NCI-H345 treated with DMSO at 0.1 percent for 48 hours (cell line): ENCODE measurements at regions not wholly inside any gene's neighbourhood (a gene's known extent, or its start where the extent isn't known, plus 50 kb on each side); places are given as distances from the start of the nearest gene placed in this dataset.

Experiments
- DNase-seq: peaks from one replicate; lab custom pipeline; 2025; ENCODE audit not compliant: unreplicated experiment; lab: John Stamatoyannopoulos, UW

GRCh38 chr19:31164791-31165251, 184.4 kb downstream of the TSHZ3 start:
- no peak for DNase-seq

- no peak for DNase-seq
These were observed 188.8 kb downstream of the TSHZ3 start for GRCh38 chr19:31160336-31160926.

DNA sequence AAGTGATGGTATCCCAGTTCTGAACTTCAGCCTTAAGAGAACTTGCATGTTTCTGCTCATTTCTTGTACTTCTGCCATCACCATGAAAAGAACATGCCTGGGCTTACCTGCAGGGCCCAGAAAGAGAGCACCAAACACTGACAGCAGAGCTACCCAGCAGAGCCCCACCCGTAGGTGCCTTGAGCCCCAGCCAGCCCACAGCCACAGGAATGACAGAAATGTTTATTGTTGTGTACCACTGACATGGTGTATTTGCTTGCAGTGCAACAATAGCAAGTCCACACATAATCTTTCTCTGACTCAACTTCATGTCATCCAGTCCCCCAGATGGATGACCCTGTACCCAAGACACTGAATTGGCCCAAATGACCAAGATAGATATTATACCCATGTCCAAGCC, 195.2 kb downstream of the TSHZ3 start:
- DNase-seq: no peak

GRCh38 chr19:31152906-31153305, 196.3 kb downstream of the TSHZ3 start:
- DNase-seq: no peak

- DNase-seq: no peak
These were observed 199.7 kb downstream of the TSHZ3 start for GRCh38 chr19:31149441-31149941.

- no peak for DNase-seq
These were observed 200.6 kb downstream of the TSHZ3 start for GRCh38 chr19:31148671-31149070.

DNA sequence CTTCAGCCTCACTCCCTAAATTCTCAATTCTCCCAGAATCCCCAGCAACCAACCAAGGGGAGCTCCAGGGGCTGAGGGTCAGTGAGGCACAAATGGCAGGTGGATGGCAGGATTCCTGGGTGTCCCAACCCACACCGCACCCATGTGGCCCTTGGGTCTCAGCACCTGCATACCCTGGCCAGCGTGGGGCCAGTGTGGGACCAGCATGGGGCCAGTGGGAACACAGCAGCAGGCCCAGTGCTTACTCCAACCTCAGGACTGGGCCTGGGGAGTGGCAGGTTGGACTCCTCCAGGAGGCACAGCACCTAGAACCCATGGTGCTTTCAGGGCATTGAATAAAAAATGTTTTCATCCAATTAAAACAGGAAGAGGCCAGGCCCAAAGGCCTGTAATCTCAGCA, 202.0 kb downstream of the TSHZ3 start:
- no peak for DNase-seq

GRCh38 chr19:31146546-31147183, 202.6 kb downstream of the TSHZ3 start:
- no peak for DNase-seq

DNA sequence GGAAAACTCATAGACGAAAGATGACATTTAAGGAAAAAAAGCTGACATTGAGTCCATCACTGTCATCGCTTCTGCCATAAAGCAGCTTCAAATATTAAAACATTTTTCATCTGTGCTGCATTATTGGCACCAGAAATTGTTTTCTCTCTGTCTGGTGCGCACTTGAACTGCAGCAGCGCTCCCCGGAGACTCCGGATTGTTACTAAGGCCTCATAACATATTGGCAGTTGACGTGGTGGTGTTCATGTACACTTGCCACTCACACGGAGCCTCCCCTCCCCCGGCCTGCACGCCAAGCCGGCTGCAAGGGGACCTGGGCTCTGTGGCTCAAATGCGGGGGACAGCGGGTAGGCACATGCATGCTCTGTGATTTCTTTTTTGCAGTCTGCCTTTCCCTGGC, 203.2 kb downstream of the TSHZ3 start:
- DNase-seq: no peak

GRCh38 chr19:31145007-31145406, 204.2 kb downstream of the TSHZ3 start:
- no peak for DNase-seq

GRCh38 chr19:31144075-31144870, 205.0 kb downstream of the TSHZ3 start:
- DNase-seq: no peak

DNA sequence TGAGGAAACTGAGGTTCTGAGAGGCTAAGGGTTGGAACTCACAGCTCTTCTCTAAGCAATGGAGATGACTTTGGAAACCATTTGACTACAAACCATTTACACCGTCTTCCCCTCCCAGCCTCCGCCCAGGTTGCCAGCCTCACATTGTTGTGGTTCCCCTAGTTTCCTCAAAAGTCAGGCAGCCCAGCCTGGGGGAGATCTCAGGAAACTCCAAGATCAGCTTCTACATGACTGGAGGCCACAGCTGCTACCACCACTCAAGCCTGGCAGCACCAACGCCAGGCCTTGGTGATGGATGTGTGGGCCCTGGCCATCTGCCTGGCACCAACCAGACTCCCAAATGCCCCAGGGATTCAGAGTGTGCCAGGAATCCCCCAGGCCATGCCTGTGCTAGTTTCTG, 207.9 kb downstream of the TSHZ3 start:
- DNase-seq: no peak

- no peak for DNase-seq
These were observed 208.5 kb downstream of the TSHZ3 start for GRCh38 chr19:31140717-31141116.

- no peak for DNase-seq
These were observed 209.2 kb downstream of the TSHZ3 start for GRCh38 chr19:31139871-31140505.

GRCh38 chr19:31138077-31138476, 211.2 kb downstream of the TSHZ3 start:
- no peak for DNase-seq

DNA sequence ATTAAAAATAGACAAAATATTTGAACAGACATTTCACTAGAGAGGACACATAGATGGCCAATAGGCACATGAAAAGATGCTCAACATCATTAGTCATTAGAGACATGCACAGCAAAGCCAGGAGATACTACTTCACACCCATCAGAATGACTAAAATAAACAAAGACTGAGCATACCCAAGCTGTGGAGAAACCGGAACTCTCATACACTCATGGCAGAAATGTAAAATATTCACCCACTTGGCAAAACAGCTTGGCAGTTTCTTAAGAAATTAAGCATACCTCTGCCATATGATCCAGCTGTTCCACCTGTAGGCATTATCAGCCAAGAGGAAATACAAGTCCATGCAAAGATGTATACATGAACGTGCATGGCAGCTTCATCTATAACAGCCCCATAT, 213.4 kb downstream of the TSHZ3 start:
- no peak for DNase-seq

- no peak for DNase-seq
These were observed 216.5 kb downstream of the TSHZ3 start for GRCh38 chr19:31132753-31133110.

DNA sequence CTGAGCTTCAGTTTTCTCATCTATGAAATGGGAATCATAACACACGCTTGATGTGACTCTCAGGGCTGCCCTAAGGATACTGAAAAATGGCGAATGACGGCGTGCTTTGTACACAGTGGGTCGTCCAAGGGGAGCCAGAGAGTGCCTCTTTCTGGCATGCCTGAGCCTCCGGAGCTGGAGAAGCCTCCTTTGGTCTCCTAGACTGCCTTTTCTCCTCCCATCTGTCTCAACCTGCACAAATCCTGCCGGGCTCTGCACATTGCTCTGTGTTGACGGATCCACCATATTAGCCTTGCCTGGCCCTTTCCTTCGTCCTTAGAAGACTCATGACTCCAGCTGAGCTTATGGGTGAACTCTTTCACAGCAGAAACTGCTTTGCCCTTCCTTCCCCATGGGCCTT, 220.9 kb downstream of the TSHZ3 start:
- no peak for DNase-seq

DNA sequence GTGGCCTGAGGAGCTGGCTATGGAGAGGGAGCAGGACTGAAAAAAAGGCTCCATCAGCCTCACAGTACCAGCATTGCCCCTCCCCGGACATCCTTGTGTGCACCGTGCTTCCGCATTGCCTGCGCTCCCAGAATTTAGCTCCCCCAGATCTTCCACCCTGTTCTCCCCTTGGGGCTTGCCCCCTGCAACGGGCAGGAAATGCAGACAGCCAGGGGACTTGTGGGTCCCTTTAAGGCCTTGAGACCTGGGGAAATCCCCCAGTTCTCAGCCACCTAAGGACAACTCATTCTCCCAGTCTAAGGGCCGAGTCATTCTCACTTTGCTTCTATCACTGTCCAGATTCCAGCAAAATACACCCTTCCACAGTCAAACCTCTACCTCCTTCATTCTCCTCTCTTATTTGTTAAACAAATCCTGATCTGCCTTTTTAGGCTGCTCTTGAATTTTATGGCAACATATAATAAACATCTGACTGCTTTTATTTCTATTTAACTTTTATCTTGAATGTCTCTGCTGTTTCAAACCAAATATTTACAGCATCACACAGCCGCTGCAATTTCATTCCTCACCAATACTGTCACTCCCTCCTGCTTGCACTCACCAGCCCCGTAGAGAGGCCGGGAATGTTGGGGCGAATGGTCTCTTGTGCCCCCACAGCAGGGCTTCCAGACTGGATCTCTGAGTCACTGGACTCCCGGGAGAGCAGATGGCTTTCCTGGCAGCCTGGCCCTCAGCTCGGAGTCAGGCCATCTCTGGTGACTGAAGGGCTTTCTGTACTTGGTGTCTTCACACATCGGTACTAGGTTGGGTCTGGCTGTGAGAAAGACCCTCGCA, 221.9 kb downstream of the TSHZ3 start:
- DNase-seq: no peak

DNA sequence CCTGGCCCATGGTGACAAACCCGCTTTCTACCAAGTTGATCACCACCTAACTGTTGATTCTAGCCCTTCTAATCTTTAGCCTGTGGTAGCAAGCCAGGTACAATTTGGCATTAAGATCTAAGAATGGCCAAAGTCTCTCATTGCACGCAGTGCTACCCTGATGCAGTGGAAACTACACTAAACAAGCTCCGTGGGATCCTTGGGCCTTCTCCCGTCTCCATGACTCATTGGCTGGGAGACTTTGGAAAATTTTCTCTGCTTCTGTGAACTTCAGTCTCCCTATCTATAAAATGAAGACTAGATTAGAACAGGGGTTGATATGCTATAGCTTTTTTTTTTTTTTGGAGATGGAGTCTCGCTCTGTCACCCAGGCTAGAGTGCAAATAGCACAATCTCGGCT, 223.0 kb downstream of the TSHZ3 start:
- no peak for DNase-seq

DNA sequence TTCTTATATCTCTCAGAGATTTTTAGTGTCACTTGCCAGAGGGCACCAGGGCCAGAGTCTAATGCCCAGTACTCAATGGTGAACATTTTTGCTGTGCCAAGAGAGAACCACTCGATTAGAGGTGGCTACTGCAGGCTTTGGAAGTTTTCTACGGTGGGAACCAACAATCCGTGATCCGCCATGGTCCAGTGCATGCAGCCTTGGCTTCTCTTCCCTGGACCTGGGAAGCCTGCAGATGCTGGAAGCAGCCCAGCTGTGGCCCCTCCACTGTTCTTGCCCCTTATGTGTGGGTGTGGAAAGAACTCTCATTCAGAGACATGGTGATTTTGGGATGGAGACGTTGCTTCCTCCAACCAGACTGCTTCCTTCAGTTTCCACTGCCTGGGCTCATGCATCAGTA, 224.2 kb downstream of the TSHZ3 start:
- DNase-seq: no peak
